ENCODE measurements at regions not wholly inside any gene's neighbourhood (a gene's known extent, or its start where the extent isn't known, plus 50 kb on each side); places are given as distances from the start of the nearest gene placed in this dataset.

DNA sequence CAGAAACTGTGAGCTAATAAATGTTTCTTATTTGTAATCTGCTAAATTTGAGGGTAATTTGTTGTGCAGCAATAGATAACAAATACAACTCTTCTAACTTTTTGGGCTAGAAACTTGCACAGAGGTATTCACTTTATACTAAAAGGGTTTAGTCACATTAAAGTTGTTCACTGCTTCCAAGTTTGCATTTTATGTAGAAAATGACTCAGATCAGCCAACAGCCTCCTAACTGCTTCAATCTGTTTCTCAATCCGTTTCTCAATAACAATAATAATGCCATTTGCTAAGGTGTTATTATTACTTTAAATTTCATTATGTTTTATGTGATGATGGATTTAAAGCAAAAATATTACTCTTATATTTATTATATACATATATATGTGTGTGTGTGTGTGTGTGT lies 213.9 kb downstream of the CENPW start:
- Mint-ChIP-seq H3K4me3 (no peak overlapping the region), H3K4me1 (no peaks in the 10 kb centered on the region), H3K27me3 (ENCODE audit: low read depth) (no peaks in the 10 kb centered on the region), H3K27ac (no peak overlapping the region), H3K9me3 (peaks cover 11% of the 10 kb centered on the region; the same call in 1 of the 2 replicates), H3K36me3 (no peaks in the 10 kb centered on the region)
- ATAC-seq (no peak), DNase-seq (ENCODE audit: low spot score) (no peak)
- TF ChIP-seq TEAD4 (CRISPR knock-in tag; IDR thresholded peaks at IDR 0.05) (no peak), CBFB (CRISPR knock-in tag; IDR thresholded peaks at IDR 0.05; ENCODE audit: low read depth) (no peak), ZNF416 (CRISPR knock-in tag; IDR thresholded peaks at IDR 0.05) (no peak)
- TF ChIP-seq, protein P1, sequence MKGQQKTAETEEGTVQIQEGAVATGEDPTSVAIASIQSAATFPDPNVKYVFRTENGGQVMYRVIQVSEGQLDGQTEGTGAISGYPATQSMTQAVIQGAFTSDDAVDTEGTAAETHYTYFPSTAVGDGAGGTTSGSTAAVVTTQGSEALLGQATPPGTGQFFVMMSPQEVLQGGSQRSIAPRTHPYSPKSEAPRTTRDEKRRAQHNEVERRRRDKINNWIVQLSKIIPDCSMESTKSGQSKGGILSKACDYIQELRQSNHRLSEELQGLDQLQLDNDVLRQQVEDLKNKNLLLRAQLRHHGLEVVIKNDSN (CRISPR knock-in tag; IDR thresholded peaks at IDR 0.05): no peak
- TF ChIP-seq, protein P2, sequence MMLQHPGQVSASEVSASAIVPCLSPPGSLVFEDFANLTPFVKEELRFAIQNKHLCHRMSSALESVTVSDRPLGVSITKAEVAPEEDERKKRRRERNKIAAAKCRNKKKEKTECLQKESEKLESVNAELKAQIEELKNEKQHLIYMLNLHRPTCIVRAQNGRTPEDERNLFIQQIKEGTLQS (CRISPR knock-in tag; conservative IDR thresholded peaks at IDR 0.05): no peak
- CTCF ChIA-PET: no interaction called here
- POLR2A ChIA-PET: no interaction called here

DNA sequence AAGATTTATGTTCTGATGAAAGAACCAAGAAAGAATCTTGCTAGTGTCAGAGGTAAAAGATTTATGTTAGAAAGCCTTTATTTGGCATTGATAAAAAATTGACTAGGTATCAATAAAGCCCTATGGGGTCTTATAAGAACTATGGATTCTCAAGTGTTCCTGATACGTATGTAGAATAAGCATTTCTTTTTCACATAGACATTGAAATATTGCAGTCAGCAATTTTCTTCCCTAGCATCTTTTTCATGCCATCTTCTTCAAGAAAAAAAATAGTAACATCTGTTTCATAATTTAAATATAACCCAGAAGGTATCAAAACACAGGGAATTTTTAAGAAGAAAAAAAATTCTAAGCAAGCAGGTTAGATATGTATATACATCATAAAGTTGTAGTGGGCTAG lies 230.6 kb downstream of the CENPW start:
- Mint-ChIP-seq H3K27ac (no peak overlapping the region), H3K27me3 (ENCODE audit: low read depth) (no peaks in the 10 kb centered on the region), H3K4me3 (no peak overlapping the region), H3K4me1 (no peaks in the 10 kb centered on the region), H3K36me3 (no peaks in the 10 kb centered on the region), H3K9me3 (peaks cover 13% of the 10 kb centered on the region)
- CTCF ChIA-PET: no interaction called here
- TF ChIP-seq SMAD3 (CRISPR knock-in tag; IDR thresholded peaks at IDR 0.05; ENCODE audit: borderline replicate concordance): no peak
- no peak for TF ChIP-seq ZNF138 (CRISPR knock-in tag; conservative IDR thresholded peaks at IDR 0.05)
- no peak for TF ChIP-seq ZNF423 (CRISPR knock-in tag; IDR thresholded peaks at IDR 0.05)
- TF ChIP-seq NFATC4 (CRISPR knock-in tag; IDR thresholded peaks at IDR 0.05): no peak
- TF ChIP-seq ZNF121 (CRISPR knock-in tag; IDR thresholded peaks at IDR 0.05): no peak
- TF ChIP-seq, protein P3, sequence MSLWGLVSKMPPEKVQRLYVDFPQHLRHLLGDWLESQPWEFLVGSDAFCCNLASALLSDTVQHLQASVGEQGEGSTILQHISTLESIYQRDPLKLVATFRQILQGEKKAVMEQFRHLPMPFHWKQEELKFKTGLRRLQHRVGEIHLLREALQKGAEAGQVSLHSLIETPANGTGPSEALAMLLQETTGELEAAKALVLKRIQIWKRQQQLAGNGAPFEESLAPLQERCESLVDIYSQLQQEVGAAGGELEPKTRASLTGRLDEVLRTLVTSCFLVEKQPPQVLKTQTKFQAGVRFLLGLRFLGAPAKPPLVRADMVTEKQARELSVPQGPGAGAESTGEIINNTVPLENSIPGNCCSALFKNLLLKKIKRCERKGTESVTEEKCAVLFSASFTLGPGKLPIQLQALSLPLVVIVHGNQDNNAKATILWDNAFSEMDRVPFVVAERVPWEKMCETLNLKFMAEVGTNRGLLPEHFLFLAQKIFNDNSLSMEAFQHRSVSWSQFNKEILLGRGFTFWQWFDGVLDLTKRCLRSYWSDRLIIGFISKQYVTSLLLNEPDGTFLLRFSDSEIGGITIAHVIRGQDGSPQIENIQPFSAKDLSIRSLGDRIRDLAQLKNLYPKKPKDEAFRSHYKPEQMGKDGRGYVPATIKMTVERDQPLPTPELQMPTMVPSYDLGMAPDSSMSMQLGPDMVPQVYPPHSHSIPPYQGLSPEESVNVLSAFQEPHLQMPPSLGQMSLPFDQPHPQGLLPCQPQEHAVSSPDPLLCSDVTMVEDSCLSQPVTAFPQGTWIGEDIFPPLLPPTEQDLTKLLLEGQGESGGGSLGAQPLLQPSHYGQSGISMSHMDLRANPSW (CRISPR knock-in tag; conservative IDR thresholded peaks at IDR 0.05; ENCODE audit: low read depth): no peak
- TF ChIP-seq, protein P4, sequence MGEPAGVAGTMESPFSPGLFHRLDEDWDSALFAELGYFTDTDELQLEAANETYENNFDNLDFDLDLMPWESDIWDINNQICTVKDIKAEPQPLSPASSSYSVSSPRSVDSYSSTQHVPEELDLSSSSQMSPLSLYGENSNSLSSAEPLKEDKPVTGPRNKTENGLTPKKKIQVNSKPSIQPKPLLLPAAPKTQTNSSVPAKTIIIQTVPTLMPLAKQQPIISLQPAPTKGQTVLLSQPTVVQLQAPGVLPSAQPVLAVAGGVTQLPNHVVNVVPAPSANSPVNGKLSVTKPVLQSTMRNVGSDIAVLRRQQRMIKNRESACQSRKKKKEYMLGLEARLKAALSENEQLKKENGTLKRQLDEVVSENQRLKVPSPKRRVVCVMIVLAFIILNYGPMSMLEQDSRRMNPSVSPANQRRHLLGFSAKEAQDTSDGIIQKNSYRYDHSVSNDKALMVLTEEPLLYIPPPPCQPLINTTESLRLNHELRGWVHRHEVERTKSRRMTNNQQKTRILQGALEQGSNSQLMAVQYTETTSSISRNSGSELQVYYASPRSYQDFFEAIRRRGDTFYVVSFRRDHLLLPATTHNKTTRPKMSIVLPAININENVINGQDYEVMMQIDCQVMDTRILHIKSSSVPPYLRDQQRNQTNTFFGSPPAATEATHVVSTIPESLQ (CRISPR knock-in tag; IDR thresholded peaks at IDR 0.05): no peak
- TF ChIP-seq IRF2 (CRISPR knock-in tag; IDR thresholded peaks at IDR 0.05; ENCODE audit: borderline replicate concordance, low read depth): no peak
- TF ChIP-seq SP1 (CRISPR knock-in tag; conservative IDR thresholded peaks at IDR 0.05): no peak
- no peak for TF ChIP-seq ZNF317 (CRISPR knock-in tag; IDR thresholded peaks at IDR 0.05; ENCODE audit: borderline replicate concordance, low read depth)
- TF ChIP-seq, protein P5, sequence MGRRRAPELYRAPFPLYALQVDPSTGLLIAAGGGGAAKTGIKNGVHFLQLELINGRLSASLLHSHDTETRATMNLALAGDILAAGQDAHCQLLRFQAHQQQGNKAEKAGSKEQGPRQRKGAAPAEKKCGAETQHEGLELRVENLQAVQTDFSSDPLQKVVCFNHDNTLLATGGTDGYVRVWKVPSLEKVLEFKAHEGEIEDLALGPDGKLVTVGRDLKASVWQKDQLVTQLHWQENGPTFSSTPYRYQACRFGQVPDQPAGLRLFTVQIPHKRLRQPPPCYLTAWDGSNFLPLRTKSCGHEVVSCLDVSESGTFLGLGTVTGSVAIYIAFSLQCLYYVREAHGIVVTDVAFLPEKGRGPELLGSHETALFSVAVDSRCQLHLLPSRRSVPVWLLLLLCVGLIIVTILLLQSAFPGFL (CRISPR knock-in tag; IDR thresholded peaks at IDR 0.05; ENCODE audit: borderline replicate concordance): no peak
- no peak for TF ChIP-seq ESRRA (CRISPR knock-in tag; IDR thresholded peaks at IDR 0.05; ENCODE audit: borderline replicate concordance)
- TF ChIP-seq, protein P6, sequence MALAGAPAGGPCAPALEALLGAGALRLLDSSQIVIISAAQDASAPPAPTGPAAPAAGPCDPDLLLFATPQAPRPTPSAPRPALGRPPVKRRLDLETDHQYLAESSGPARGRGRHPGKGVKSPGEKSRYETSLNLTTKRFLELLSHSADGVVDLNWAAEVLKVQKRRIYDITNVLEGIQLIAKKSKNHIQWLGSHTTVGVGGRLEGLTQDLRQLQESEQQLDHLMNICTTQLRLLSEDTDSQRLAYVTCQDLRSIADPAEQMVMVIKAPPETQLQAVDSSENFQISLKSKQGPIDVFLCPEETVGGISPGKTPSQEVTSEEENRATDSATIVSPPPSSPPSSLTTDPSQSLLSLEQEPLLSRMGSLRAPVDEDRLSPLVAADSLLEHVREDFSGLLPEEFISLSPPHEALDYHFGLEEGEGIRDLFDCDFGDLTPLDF (CRISPR knock-in tag; IDR thresholded peaks at IDR 0.05): no peak
- no peak for TF ChIP-seq ZNF416 (CRISPR knock-in tag; IDR thresholded peaks at IDR 0.05)
- TF ChIP-seq NFE2L1 (CRISPR knock-in tag; IDR thresholded peaks at IDR 0.05): no peak
- TF ChIP-seq NR2C2 (CRISPR knock-in tag; IDR thresholded peaks at IDR 0.05): no peak
- TF ChIP-seq ATF1 (CRISPR knock-in tag; IDR thresholded peaks at IDR 0.05): no peak
- TF ChIP-seq JAZF1 (CRISPR knock-in tag; IDR thresholded peaks at IDR 0.05): no peak
- no peak for TF ChIP-seq FOXK1 (CRISPR knock-in tag; IDR thresholded peaks at IDR 0.05)
- TF ChIP-seq, protein P7, sequence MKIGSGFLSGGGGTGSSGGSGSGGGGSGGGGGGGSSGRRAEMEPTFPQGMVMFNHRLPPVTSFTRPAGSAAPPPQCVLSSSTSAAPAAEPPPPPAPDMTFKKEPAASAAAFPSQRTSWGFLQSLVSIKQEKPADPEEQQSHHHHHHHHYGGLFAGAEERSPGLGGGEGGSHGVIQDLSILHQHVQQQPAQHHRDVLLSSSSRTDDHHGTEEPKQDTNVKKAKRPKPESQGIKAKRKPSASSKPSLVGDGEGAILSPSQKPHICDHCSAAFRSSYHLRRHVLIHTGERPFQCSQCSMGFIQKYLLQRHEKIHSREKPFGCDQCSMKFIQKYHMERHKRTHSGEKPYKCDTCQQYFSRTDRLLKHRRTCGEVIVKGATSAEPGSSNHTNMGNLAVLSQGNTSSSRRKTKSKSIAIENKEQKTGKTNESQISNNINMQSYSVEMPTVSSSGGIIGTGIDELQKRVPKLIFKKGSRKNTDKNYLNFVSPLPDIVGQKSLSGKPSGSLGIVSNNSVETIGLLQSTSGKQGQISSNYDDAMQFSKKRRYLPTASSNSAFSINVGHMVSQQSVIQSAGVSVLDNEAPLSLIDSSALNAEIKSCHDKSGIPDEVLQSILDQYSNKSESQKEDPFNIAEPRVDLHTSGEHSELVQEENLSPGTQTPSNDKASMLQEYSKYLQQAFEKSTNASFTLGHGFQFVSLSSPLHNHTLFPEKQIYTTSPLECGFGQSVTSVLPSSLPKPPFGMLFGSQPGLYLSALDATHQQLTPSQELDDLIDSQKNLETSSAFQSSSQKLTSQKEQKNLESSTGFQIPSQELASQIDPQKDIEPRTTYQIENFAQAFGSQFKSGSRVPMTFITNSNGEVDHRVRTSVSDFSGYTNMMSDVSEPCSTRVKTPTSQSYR (CRISPR knock-in tag; IDR thresholded peaks at IDR 0.05): no peak
- POLR2A ChIA-PET: no interaction called here
- DNase-seq (ENCODE audit: low spot score) (no peak), ATAC-seq (no peak)

Data from WTC11 (cell line).